CD4-positive, alpha-beta T cell treated with Interleukin-1 beta for 1 hour (primary cell): ENCODE measurements at regions not wholly inside any gene's neighbourhood (a gene's known extent, or its start where the extent isn't known, plus 50 kb on each side); places are given as distances from the start of the nearest gene placed in this dataset.

ENCODE experiments used
- DNase-seq, 2 donors: peaks; one replicate each; pipeline ENCODE4 v3.0.0-alpha.2; 2020 to 2022

- no peak for DNase-seq
Measured at GRCh38 chr6:11925805-11926204, 86.3 kb upstream of the HIVEP1 start.

GRCh38 chr6:11923621-11924020 lies 88.5 kb upstream of the HIVEP1 start:
- no peak for DNase-seq

- no peak for DNase-seq
Measured at GRCh38 chr6:11922901-11923300, 89.2 kb upstream of the HIVEP1 start.

- no peak for DNase-seq
Measured at GRCh38 chr6:11921751-11922150, 90.4 kb upstream of the HIVEP1 start.

- no peak for DNase-seq
Measured at GRCh38 chr6:11921017-11921438, 91.1 kb upstream of the HIVEP1 start.

GRCh38 chr6:11920566-11920965 lies 91.5 kb upstream of the HIVEP1 start:
- no peak for DNase-seq

- DNase-seq = no peak
Measured at GRCh38 chr6:11919771-11920440, 92.2 kb upstream of the HIVEP1 start.

GRCh38 chr6:11918739-11919605 lies 93.1 kb upstream of the HIVEP1 start:
- no peak for DNase-seq

- no peak for DNase-seq
Measured at GRCh38 chr6:11917951-11918738, 94.0 kb upstream of the HIVEP1 start.

- peak in 1 of 2 donors; percentile 3 for DNase-seq
Measured at GRCh38 chr6:11912420-11912819, 99.7 kb upstream of the HIVEP1 start.

GRCh38 chr6:11911538-11911937 lies 100.6 kb upstream of the HIVEP1 start:
- DNase-seq = no peak

GRCh38 chr6:11909696-11910132 lies 102.4 kb upstream of the HIVEP1 start:
- no peak for DNase-seq

GRCh38 chr6:11908436-11909105 lies 103.5 kb upstream of the HIVEP1 start:
- no peak for DNase-seq

- no peak for DNase-seq
Measured at GRCh38 chr6:11903645-11904044, 108.5 kb upstream of the HIVEP1 start.

- no peak for DNase-seq
Measured at GRCh38 chr6:11902527-11902926, 109.6 kb upstream of the HIVEP1 start.

- DNase-seq = peak in 1 of 2 donors; percentile 3
Measured at GRCh38 chr6:11900662-11901598, 111.2 kb upstream of the HIVEP1 start.

GRCh38 chr6:11899645-11900044 lies 112.5 kb upstream of the HIVEP1 start:
- DNase-seq = no peak

GRCh38 chr6:11894212-11894611 lies 115.6 kb upstream of the ADTRP start:
- DNase-seq = no peak

- DNase-seq = no peak
Measured at GRCh38 chr6:11891547-11891946, 112.9 kb upstream of the ADTRP start.

GRCh38 chr6:11890849-11891248 lies 112.2 kb upstream of the ADTRP start:
- no peak for DNase-seq

GRCh38 chr6:11890209-11890608 lies 111.6 kb upstream of the ADTRP start:
- no peak for DNase-seq

GRCh38 chr6:11889572-11889971 lies 111.0 kb upstream of the ADTRP start:
- DNase-seq = no peak
